GM18909 (cell line): ENCODE measurements at regions not wholly inside any gene's neighbourhood (a gene's known extent, or its start where the extent isn't known, plus 50 kb on each side); places are given as distances from the start of the nearest gene placed in this dataset.
"Not testable (repeated sequence)": the region's sequence is repeated elsewhere in the genome, so short reads cannot be mapped to it uniquely, and the experiment has no call there.

Experiments
- ATAC-seq: cut with Tn5 transposase; IDR thresholded peaks from one replicate; pipeline ENCODE4 v1.9.1; 2021; ENCODE audit warnings: mild to moderate bottlenecking; ENCODE audit not compliant: unreplicated experiment, poor library complexity

DNA sequence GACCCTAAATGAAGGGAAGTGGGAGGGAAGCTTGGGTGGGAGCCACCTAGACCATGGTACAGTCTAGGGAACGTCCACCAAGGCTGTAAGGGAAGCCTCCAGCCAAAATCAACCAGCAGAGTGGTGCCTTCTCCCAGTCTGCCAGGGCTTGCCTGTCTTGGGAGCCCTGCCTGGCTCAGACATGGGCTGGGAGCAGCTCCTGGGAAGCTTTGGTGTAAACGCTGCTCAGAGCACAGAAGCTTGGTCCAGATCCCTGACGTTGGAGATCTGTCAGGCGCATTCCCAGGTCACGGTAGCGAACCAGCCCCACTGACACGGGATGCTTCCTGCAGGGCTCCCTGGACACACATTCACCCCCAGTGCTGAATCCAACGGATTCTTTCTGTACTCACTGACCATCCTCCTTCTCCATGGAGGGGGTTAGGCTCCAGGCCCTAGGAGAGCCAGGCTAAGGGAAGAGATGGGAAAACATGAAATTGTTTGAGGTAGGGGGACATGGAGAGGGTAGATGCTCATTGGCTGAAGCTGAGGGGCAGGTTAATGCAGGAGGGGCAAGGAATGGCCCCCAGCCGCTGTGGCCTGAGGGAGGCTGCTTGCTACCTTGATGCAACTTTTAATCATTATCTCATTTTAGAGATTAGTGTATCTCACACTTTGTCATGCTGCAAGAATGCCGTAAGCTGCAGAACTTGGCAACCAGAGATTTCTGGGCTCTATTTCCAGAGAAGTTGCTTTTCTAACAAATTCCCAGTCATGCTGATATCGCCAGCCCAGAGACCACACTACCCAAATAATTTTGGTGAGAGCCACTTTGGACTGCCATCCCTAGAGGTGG lies 195.8 kb downstream of the UQCRFS1 start:
- no peak for ATAC-seq

DNA sequence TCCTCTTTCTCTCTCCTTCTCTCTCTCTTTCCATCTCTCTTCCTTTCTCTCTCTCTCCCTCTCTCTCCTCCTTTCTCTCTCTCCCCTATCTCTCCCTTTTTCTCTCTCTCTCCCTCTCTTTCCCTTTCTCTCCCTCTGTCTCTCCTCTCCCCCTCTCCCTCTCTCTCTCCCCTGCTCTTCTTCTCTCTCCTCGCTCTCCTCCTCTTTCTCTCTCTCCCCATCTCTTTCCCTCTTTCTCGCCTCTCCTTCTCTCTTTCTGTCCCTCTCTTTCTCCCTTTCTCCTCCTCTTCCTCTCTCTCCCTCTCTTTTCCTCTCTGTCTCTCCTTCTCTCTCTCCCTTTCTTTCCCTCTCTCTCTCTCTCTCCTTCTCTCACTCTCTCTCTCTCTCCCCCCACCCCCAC lies 196.6 kb downstream of the UQCRFS1 start:
- no peak for ATAC-seq

DNA sequence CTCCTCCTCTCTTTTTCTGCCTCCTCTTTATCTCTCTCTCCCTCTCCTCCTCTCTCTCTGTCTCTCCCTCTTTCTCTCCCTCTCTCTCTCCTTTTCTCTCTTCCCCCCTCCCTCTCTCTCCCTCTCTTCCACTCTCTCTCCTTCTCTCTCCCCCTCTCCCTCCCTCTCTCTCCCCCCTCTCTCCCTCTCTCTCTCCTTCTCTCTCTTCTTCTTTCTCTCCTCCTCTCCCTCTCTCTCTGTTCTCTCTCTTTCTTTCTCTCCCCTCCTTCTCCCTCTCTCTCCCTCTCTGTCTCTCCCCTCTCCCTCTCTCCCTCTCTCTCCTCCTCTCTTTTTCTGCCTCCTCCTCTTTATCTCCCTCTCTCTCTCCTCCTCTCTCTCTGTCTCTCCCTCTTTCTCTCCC lies 197.4 kb downstream of the UQCRFS1 start:
- ATAC-seq, result no peak

DNA sequence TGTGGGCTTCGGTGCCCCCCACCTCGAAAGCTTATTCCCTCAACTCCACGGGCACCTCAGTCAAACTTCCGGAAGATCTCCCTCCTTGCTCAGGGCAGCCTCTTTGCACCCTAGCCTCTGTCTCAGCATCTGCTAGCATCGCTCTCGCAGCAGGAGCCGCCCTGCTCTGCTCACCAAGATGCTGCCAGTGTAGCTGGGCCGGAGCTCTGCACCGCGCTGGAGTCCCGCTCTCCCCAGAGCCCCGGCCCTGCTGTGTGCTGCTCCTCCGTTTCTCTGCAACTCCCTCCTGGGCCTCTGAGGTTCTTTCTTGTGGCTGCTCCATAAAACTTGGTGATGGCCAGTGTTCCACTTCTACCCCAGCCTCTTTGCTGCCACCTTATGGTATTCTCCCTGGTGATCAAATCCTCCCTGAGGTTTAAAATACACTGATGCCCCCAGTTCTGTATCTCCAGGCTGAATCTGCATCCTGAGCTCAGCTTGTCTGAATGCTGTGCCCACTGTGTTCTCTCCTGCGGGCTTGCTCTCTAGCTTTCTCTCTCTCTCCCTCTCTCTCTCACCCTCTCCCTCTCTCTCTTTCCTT lies 198.0 kb downstream of the UQCRFS1 start:
- ATAC-seq, result no peak

DNA sequence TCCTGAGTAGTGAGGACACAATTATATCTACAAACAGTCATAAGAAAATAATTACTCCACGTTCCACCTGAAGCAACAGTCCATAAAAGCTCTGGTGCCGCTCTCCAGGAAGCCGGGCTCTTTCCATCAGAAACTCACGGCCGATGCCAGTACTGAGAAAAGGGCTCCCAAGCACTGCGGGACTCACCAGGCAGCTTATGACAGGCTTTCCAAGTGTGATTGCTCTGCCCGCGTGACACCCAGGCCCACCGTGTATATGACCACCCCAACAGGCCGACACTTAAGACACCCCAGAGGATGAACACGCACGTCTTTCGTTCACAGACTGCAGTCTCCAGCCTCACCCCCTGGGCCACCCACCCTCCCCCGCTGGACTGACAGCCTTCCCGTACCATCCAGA lies 199.0 kb downstream of the UQCRFS1 start:
- ATAC-seq, result no peak

DNA sequence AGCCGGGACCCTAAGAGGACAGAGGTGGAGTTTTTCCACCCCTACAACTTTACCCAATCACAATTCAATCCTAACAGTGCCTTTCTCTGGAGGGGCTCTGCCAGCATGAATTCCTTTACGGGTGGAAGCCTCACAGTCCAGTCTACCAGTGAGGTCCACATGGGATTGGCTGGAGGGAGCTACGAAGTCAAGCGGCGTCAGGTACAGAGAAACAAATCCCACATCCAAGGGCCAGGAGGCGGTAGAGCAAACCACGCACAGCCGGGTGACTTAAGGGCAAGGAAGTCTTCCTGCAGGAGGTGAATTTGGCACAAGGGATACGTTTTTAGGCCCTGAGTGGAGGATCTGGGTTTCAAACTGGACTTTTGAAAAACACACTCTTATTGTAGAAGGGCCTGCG lies 199.6 kb downstream of the UQCRFS1 start:
- no peak for ATAC-seq

DNA sequence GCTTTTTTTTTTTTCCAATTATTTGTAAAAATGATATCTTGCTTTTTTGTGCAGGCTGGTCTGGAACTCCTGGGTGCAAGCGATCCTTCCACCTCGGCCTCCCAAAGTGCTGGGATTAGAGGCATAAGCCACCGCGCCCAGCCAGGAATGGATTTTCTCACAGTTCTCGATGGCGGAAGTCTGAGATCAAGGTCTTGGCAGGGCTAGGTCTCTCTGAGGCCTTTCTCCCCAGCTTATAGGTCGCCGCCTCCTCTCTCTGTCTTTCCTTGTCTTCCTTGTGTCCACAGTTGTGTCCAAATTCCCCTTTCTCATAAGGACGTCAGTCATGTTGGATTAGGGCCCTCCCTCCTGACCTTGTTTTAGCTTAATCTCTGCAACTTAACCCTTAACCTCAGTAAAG lies 200.5 kb downstream of the UQCRFS1 start:
- no peak for ATAC-seq

DNA sequence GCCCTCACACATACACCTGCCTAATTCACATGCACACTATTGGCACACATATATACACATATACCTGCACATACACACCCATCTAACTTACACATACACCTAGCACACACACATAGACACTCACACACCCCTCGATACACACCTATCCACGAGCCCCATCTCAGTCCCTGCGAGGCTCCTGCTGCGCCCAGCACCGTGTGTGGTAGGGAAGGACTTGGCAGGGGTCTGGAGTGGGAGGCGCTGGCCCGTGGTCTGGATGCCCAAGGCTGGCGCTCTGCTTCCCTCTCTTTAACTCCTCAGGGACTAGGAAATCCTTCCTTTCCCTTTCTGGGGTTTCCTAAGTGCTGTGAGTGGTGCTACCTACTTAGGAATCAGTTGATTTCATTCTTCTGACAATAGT lies 202.7 kb downstream of the UQCRFS1 start:
- no peak for ATAC-seq

DNA sequence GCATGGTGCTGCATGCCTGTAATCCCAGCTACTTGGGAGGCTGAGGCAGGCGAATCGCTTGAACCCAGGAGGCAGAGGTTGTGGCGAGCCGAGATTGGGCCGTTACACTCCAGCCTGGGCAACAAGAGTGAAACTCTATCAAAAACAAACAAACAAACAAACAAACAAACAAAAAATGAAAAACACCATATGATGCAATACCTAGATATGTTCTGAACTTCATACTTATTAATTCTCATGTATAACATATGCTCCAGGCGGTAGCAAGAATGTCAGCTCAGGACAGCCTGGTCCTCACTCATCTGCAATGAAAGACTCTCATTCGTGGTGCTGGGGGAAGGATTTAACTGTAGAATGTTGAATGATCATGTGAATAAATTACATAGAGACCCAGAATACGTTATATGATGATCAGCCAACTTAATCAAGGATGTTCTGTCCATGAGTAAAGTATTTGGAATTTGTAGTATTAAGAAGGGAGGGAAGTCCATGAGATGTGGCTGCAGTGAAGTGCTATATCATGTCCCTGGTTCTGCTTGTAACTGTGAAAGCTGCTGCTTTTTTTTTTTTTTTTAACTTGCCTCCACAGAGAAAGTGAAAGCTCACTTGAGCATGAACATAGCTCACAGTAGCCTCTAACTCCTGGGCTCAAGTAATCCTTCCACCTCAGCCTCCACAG lies 206.8 kb downstream of the UQCRFS1 start:
- ATAC-seq, result no peak

DNA sequence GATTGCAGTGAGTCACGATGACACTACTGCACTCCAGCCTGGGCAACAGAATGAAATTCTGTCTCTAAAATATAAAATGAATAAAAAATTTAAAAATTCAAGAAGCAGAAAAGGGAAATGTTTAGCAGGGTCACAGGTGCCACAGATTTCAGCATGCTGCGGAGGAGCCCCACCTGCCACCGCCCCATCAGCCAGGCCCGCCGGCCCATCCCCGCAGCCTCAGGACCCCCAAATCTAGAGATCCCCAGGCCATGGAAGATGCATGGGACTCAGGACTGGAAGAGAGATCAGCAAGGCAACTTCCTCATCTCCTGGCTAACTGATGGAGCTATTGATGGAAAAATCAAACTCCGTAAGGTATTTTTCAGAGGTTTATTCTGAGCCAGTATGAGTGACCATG lies 208.2 kb downstream of the UQCRFS1 start:
- ATAC-seq, result no peak

DNA sequence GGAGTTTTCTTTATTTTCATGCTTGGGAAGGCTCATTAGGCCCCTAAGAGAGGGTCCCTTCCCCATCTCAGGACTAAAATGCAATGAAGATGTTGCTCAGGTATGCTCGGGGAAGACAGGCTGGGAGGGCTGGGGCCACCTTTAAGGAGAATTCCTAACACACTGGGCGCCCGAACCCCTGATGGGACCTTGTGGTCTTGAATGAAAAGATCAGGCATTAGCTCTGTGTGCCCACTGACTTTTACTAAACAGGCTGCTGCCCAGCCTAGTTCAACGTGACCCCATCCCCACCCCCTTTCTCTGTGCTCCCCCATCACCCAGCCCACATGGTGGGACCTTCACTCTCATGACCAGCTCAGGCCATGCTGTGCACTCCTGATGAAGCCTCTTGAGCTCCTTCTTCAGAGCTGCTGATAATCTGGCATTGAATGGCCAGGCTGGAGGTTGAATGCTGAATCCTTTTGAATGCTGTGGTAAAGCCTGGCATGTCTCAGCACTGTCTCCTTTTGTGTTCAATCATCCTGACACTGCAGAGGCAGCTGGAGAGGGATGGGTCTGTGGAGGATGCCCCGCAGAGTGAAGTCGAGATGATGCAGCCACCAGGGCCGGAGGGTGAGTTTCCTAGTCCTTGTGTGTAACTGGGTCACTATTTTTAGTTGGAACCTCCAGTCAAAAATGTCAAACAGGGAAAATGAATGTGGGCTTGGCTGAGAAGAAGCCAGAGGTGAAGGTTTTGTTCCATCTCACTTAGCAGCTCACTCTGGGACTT lies 209.1 kb downstream of the UQCRFS1 start:
- no peak for ATAC-seq

DNA sequence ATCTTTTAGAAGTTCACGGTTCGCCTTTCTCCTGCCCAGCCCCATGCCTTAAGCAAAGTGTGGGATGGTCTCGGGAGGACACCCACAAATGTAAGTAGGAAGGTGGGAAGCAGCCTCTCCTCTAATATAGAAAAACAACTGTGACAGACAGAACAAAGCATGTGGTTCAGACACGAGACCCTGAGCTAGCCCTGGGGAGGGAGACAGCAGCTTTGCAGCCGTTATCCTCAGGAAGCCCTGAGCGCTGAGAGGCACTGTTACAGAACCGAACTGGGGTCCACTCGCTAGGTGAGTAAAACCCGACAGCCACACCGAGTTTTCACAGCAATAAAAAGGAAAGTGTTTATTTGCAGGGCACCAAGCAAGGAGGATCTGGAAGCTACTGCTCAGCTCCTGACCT lies 210.6 kb downstream of the UQCRFS1 start:
- ATAC-seq, result no peak

DNA sequence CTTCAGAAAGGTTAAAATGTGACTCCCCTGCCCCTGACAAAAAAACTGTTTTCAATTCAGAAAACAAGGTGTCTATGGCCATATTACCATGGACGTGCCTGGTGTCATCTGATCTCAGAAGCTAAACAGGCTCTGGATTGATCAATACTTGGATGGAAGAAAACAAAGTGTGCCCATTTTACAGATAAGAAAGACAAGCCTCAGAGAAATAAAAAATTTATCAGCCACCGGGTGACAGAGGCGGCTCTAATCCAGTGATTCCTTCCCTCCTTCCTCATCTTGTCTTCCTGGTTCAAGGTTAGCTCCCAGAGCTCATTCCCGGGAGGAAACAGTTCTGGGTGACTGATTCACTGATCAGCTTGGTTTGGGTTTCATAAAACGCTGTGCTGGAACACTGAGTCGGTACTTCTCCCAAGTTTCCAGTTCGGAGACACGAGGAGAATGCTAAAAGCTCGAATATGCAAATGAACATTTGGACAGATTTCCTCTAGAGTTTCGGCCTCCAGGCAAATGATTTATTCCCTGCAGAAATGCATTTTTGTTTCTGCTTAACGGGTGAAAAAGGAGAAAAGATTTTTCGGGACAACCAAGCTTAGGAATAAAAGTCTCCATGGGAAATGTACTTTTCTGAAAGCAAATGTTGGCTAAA lies 211.2 kb downstream of the UQCRFS1 start:
- no peak for ATAC-seq

DNA sequence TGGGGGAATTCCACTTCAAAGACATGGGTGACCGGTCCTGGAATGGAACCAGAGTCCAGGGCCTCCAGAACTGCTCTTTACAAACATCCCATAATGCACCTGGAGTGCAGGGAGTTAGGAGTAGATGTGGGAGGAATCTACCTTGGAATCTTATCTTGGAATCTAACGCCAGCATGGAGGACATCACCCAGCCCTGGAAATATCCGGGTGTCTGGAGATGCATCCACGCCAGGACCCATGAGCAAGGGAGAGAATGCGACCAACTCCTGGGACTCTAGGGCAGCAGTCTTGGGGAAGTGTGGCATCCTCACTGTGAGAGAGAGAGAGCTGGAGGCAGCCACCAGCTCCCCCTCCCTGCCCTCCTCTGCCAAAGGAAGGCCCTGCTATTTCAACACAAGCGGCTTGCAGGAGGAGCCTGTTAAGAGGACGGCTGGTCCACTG lies 211.8 kb downstream of the UQCRFS1 start:
- ATAC-seq, result no peak

DNA sequence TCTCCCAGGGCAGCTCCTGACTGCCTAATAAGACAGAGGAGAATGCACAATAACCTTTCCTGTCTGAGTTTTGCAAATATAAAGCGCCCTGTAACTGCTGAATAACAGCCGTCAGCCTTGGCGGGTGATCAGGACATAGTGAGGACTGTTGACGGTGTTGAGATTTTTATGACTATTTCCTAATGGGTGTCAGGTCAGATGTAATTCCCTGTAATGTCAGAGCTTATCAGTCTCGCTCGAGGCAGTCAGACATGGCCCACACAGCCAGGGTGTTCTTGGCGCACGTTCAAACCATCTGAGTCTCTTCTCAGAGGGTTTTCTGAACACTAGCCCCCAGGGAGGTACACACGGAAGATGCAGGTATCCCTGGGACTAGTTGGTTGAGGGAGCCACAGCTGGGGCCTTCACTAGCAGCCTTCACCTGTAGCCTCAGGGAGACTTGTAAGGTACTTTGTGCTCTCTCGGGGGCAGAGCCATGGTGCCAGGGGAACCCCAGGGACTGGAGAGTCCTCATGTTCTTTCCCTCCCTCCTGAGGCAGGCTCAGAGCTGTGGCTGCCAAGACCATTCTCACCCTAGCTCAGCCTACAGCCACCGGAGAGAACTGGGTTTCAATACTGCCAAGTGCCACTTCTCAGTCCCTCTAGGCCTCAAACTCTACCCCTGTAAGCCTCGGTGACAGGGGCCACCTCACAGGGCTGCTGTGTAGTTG lies 213.1 kb downstream of the UQCRFS1 start:
- no peak for ATAC-seq

DNA sequence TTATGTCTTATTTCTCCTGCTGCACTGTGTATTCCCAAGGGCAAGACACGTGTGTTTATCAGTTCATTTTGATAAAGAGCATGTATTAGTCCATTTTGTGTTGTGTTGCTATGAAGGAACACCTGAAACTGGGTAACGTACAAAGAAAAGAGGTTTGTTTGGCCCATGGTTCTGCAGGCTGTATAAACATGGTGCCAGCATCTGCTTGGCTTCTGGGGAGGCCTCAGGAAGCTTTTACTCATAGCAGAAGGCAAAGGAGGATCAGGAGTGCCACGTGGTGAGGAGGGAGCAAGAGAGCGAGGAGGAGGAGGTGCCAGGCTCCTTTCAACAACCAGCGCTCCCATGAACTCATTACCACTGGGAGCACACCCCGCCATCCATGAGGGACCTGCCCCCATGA lies 214.0 kb downstream of the UQCRFS1 start:
- ATAC-seq, result no peak

DNA sequence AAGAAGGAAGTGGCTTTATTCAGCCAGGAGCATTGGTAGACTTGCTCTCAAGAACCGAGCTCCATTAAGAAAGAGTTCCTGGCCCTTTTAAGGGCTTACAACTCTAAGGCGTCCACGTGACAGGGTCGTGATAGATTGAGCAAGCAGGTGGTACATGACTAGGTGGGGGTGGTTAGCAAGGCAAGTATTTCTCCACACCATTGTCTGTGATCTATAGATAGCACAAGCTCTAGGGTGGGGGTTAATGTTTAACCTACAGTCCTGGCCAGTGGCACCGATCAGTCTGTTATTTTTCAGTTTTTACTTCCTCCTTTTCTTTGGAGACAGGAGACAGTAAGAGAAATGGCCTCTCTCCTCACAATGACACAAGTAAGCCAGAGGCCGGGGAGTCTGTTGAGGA lies 215.1 kb downstream of the UQCRFS1 start:
- not testable (repeated sequence) for ATAC-seq

DNA sequence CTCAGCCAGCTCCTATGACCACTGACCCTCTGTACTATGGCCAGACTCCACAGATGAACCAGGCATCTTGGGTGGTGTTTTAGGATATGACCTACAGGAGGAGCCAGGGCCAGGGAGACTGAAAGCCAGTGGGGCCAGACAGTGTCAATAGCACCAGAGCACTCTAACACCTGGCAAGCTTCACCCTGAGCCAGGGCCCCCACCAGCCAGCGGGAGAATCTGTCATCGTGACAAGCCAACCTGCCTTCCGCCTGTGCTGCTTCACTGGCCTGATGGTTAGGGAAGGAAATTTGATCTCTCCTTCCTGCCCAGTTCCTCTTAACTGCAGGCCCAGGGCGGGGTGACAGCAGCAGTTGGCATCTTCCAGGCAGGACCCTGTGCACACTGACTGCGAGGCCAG lies 222.4 kb downstream of the UQCRFS1 start:
- ATAC-seq, result no peak

DNA sequence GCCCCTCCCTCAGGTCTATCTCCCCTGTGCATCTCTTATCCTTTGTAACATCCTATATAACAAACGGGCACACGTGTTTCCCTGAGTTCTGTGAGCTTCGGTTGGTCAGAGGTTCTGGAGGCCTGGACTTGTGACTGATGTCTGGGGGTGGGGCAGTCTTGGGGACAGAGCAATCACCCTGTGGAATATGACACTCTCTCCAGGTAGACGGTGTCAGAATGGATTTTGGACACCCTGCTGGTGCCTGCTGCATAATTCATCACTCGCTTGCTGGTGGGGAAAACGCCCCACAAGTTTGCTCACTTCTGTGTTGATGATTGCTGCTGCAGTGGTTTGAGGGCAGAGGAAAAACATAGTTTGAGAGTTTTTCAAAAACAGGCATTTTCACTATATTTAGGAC lies 223.2 kb downstream of the UQCRFS1 start:
- no peak for ATAC-seq

DNA sequence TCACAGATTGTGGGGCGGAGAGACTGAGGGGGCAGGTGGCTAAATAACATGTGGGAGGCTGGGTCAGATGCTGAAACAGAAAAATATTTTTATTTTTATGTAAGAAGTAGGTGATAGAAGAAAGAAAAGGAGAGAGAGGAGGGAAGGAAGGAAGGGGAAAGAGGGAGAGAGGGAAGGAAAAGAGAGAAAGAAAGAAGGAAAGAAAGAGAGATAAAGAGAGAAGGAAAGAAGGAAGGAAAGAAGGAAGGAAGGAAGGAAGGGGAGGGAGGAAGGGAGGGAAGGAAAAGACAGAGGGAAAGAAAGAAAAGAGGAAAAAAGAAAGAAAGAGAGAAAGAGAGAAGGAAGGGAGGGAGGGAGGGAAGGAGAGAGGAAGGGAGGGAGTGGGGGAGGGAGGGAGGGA lies 224.9 kb downstream of the UQCRFS1 start:
- no peak for ATAC-seq
